Activated B cell treated with CpG ODN at 0.5 μM for 24 hours (primary cell): ENCODE measurements at regions not wholly inside any gene's neighbourhood (a gene's known extent, or its start where the extent isn't known, plus 50 kb on each side); places are given as distances from the start of the nearest gene placed in this dataset.

Experiments used
- ATAC-seq: fragments of 200-7000 bp; cut with Tn5 transposase; one replicate; pipeline ENCODE4 v1.10.0; 2021; ENCODE audit warnings: low read depth, mild to moderate bottlenecking, moderate library complexity
- CTCF ChIA-PET: fragments of 350-600 bp; sonication (Branson Sonifier 250); formaldehyde crosslinking; loops from one replicate; lab custom pipeline; 2021; ENCODE audit warnings: antibody characterized with exemption; lab: Charles Lee
- POLR2A ChIA-PET: fragments of 350-600 bp; sonication (Branson Sonifier 250); formaldehyde crosslinking; loops from one replicate; lab custom pipeline; 2021; ENCODE audit warnings: antibody characterized with exemption; lab: Charles Lee
- DNase-seq: peaks from one replicate; pipeline ENCODE4 v3.0.0; 2022
- H3K27ac Mint-ChIP-seq: one replicate; pipeline ENCODE4 v1.8.0; 2020; ENCODE audit warnings: mixed read lengths
- H3K27me3 Mint-ChIP-seq: one replicate; pipeline ENCODE4 v1.8.0; 2021; ENCODE audit warnings: mixed read lengths
- H3K36me3 Mint-ChIP-seq: one replicate; pipeline ENCODE4 v1.8.0; 2021; ENCODE audit warnings: low read depth, mixed read lengths
- H3K4me1 Mint-ChIP-seq: one replicate; pipeline ENCODE4 v1.8.0; 2021; ENCODE audit warnings: mixed read lengths
- H3K4me3 Mint-ChIP-seq: one replicate; pipeline ENCODE4 v1.8.0; 2020; ENCODE audit warnings: mild to moderate bottlenecking, mixed read lengths
- H3K9me3 Mint-ChIP-seq: one replicate; pipeline ENCODE4 v1.8.0; 2020; ENCODE audit warnings: mixed read lengths
- CTCF ChIP-seq: fragments of 200-600 bp; IDR thresholded peaks from one replicate; pipeline ENCODE4 v1.8.0; 2022; ENCODE audit warnings: antibody characterized with exemption, mild to moderate bottlenecking
- intact Hi-C: fragments of 100-400 bp; cut with micrococcal nuclease; formaldehyde crosslinking; loops from one replicate; pipeline ENCODE4 v1.15.1; 2024

GRCh38 chr5:175319199-175319598 is 124.8 kb downstream of the DRD1 start:
- intact Hi-C loops = no loop called here
- no peak overlapping the region for H3K4me3 Mint-ChIP-seq
- CTCF ChIA-PET = no interaction called here
- no peak overlapping the region for H3K27ac Mint-ChIP-seq
- TF ChIP-seq CTCF = no peak
- H3K4me1 Mint-ChIP-seq = no peaks in the 10 kb centered on the region
- DNase-seq (no peak), ATAC-seq (no peak)
- no peaks in the 10 kb centered on the region for H3K9me3 Mint-ChIP-seq
- H3K36me3 Mint-ChIP-seq = no peaks in the 10 kb centered on the region
- POLR2A ChIA-PET = no interaction called here
- H3K27me3 Mint-ChIP-seq = peaks cover 2% of the 10 kb centered on the region

- Mint-ChIP-seq H3K4me1 (no peaks in the 10 kb centered on the region), H3K36me3 (no peaks in the 10 kb centered on the region), H3K4me3 (no peak overlapping the region), H3K9me3 (no peaks in the 10 kb centered on the region), H3K27ac (no peak overlapping the region), H3K27me3 (peaks cover 2% of the 10 kb centered on the region)
- no peak for TF ChIP-seq CTCF
- intact Hi-C loops = no loop called here
- no peak for DNase-seq
- no peak for ATAC-seq
- CTCF ChIA-PET = no interaction called here
- POLR2A ChIA-PET = no interaction called here
Observed at GRCh38 chr5:175317872-175318271, 126.1 kb downstream of the DRD1 start.

GRCh38 chr5:175309218-175309810 is 134.7 kb downstream of the DRD1 start:
- ChIA-PET POLR2A (no interaction called here), CTCF (no interaction called here)
- Mint-ChIP-seq H3K4me1 (peaks cover 9% of the 10 kb centered on the region), H3K9me3 (peaks cover 18% of the 10 kb centered on the region), H3K36me3 (no peaks in the 10 kb centered on the region), H3K27ac (no peak overlapping the region), H3K27me3 (no peaks in the 10 kb centered on the region), H3K4me3 (no peak overlapping the region)
- ATAC-seq (no peak), DNase-seq (no peak)
- intact Hi-C loops = no loop called here
- no peak for TF ChIP-seq CTCF

GRCh38 chr5:175308701-175309100 is 135.3 kb downstream of the DRD1 start:
- no peak for DNase-seq
- no peak for TF ChIP-seq CTCF
- intact Hi-C loops = no loop called here
- CTCF ChIA-PET = no interaction called here
- peaks cover 20% of the 10 kb centered on the region for H3K9me3 Mint-ChIP-seq
- POLR2A ChIA-PET = no interaction called here
- no peaks in the 10 kb centered on the region for H3K27me3 Mint-ChIP-seq
- H3K27ac Mint-ChIP-seq = no peak overlapping the region
- peaks cover 9% of the 10 kb centered on the region for H3K4me1 Mint-ChIP-seq
- H3K36me3 Mint-ChIP-seq = no peaks in the 10 kb centered on the region
- H3K4me3 Mint-ChIP-seq = no peak overlapping the region
- ATAC-seq = no peak

GRCh38 chr5:175306381-175306780 is 137.6 kb downstream of the DRD1 start:
- H3K27ac Mint-ChIP-seq = no peak overlapping the region
- TF ChIP-seq CTCF = no peak
- POLR2A ChIA-PET = no interaction called here
- ATAC-seq (no peak), DNase-seq (no peak)
- H3K4me3 Mint-ChIP-seq = no peak overlapping the region
- H3K36me3 Mint-ChIP-seq = no peaks in the 10 kb centered on the region
- no peaks in the 10 kb centered on the region for H3K27me3 Mint-ChIP-seq
- peaks cover 20% of the 10 kb centered on the region for H3K9me3 Mint-ChIP-seq
- intact Hi-C loops = no loop called here
- H3K4me1 Mint-ChIP-seq = peaks cover 9% of the 10 kb centered on the region
- CTCF ChIA-PET = no interaction called here
